GM21526 (cell line): ENCODE measurements at regions not wholly inside any gene's neighbourhood (a gene's known extent, or its start where the extent isn't known, plus 50 kb on each side); places are given as distances from the start of the nearest gene placed in this dataset.

Source experiments
- ATAC-seq: cut with Tn5 transposase; IDR thresholded peaks from one replicate; pipeline ENCODE4 v1.9.1; 2021; ENCODE audit warnings: moderate library complexity; ENCODE audit not compliant: unreplicated experiment, low FRiP score

- no peak for ATAC-seq
These were observed 665.6 kb upstream of the PRKX start for GRCh38 chrX:4379071-4379470.

GRCh38 chrX:4373791-4374190 lies 660.3 kb upstream of the PRKX start:
- no peak for ATAC-seq

- no peak for ATAC-seq
These were observed 645.1 kb upstream of the PRKX start for GRCh38 chrX:4358577-4358976.

- no peak for ATAC-seq
These were observed 609.5 kb upstream of the PRKX start for GRCh38 chrX:4322916-4323315.

GRCh38 chrX:4320436-4320947 lies 607.0 kb upstream of the PRKX start:
- ATAC-seq = no peak

- ATAC-seq = no peak
These were observed 602.4 kb upstream of the PRKX start for GRCh38 chrX:4315891-4316290.

GRCh38 chrX:4314586-4314985 lies 601.1 kb upstream of the PRKX start:
- ATAC-seq = no peak

GRCh38 chrX:4277122-4277521 lies 563.7 kb upstream of the PRKX start:
- ATAC-seq = no peak

- no peak for ATAC-seq
These were observed 555.2 kb upstream of the PRKX start for GRCh38 chrX:4268676-4269075.

GRCh38 chrX:4265036-4265435 lies 551.6 kb upstream of the PRKX start:
- no peak for ATAC-seq

GRCh38 chrX:4263030-4263803 lies 549.8 kb upstream of the PRKX start:
- ATAC-seq = no peak

GRCh38 chrX:4253092-4253491 lies 539.6 kb upstream of the PRKX start:
- ATAC-seq = no peak

- ATAC-seq = no peak
These were observed 536.0 kb upstream of the PRKX start for GRCh38 chrX:4249401-4249800.

GRCh38 chrX:4243759-4244158 lies 530.3 kb upstream of the PRKX start:
- no peak for ATAC-seq

- ATAC-seq = no peak
These were observed 527.2 kb upstream of the PRKX start for GRCh38 chrX:4240541-4241194.

GRCh38 chrX:4239650-4240540 lies 526.4 kb upstream of the PRKX start:
- no peak for ATAC-seq

- no peak for ATAC-seq
These were observed 525.5 kb upstream of the PRKX start for GRCh38 chrX:4238916-4239315.

GRCh38 chrX:4225086-4225485 lies 511.6 kb upstream of the PRKX start:
- no peak for ATAC-seq

- ATAC-seq = no peak
These were observed 493.5 kb upstream of the PRKX start for GRCh38 chrX:4206941-4207340.

GRCh38 chrX:4197971-4198370 lies 484.5 kb upstream of the PRKX start:
- no peak for ATAC-seq

GRCh38 chrX:4193500-4194155 lies 480.2 kb upstream of the PRKX start:
- no peak for ATAC-seq
